ENCODE measurements at regions not wholly inside any gene's neighbourhood (a gene's known extent, or its start where the extent isn't known, plus 50 kb on each side); places are given as distances from the start of the nearest gene placed in this dataset.

GRCh38 chr14:22185191-22185590 is 403.8 kb downstream of the DAD1 start (continued):
- TF ChIP-seq REST (IDR thresholded peaks at IDR 0.05) (no peak), FOXA1 (IDR thresholded peaks at IDR 0.05) (no peak), TAF1 (conservative IDR thresholded peaks at IDR 0.05) (no peak), NR2F2 (IDR thresholded peaks at IDR 0.05) (no peak), SP1 (IDR thresholded peaks at IDR 0.05) (no peak)

DNA sequence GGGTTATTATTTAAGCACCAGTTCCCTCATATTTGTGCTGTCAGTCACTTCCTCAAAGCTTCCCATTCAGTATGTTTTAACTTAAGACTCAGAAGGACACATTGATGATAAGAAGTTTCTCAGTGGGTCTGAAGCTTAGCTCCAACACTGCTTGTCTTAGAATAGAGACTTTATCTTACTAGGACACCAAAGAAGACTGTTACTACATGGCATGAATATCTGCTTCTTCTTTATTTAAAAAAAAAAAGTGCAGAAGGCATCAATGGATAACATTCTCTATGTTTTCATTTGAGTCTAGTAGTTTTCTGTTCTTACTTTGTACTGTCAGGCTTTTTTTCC is 404.2 kb downstream of the DAD1 start:
- DNase-seq (ENCODE audit: low spot score) = no peak
- TF ChIP-seq SP1 (IDR thresholded peaks at IDR 0.05) (no peak), RAD21 (IDR thresholded peaks at IDR 0.05) (no peak), FOXA1 (IDR thresholded peaks at IDR 0.05) (no peak), MAX (IDR thresholded peaks at IDR 0.05) (no peak), JUND (IDR thresholded peaks at IDR 0.05) (no peak), YY1 (IDR thresholded peaks at IDR 0.05) (no peak), ATF3 (IDR thresholded peaks at IDR 0.05) (no peak), HNF4G (IDR thresholded peaks at IDR 0.05) (no peak), NR2F2 (IDR thresholded peaks at IDR 0.05) (no peak), REST (IDR thresholded peaks at IDR 0.05) (no peak), TAF1 (conservative IDR thresholded peaks at IDR 0.05) (no peak)
- Histone ChIP-seq H3K4me1 (ENCODE audit: control insufficient read depth in 4 of 4, insufficient read depth in 4 of 4, low read length in 3 of 4) (peaks cover 0 to 8% (median under 1%) of the 10 kb centered on the region in 4 donors), H3K9me3 (ENCODE audit: control insufficient read depth in 4 of 4, low read length in 3 of 4) (no peaks in the 10 kb centered on the region), H3K4me3 (ENCODE audit: low read depth in 1 of 3, low read length in 3 of 3) (no peak overlapping the region), H3K27ac (ENCODE audit: low read depth in 1 of 2, low read length in 2 of 2) (no peak overlapping the region), H3K27me3 (ENCODE audit: control insufficient read depth in 4 of 4, insufficient read depth in 4 of 4, low read length in 3 of 4) (no peaks in the 10 kb centered on the region), H3K9ac (ENCODE audit: low read depth in 1 of 2, low read length in 2 of 2) (no peak overlapping the region), H3K36me3 (ENCODE audit: control insufficient read depth in 4 of 4, insufficient read depth in 3 of 4, low read depth in 1 of 4, low read length in 3 of 4) (no peaks in the 10 kb centered on the region)

- H3K27me3 ChIP-seq (ENCODE audit: control insufficient read depth in 4 of 4, insufficient read depth in 4 of 4, low read length in 3 of 4) = no peaks in the 10 kb centered on the region
- TF ChIP-seq REST (IDR thresholded peaks at IDR 0.05) = no peak
- TF ChIP-seq RXRA (IDR thresholded peaks at IDR 0.05) = peak in 1 of 2 donors; percentile 23
- TF ChIP-seq MAX (IDR thresholded peaks at IDR 0.05) = peak; percentile 23
- no peak for TF ChIP-seq EGR1 (IDR thresholded peaks at IDR 0.05; ENCODE audit: low read depth in 2 of 2)
- no peak for TF ChIP-seq HNF4G (IDR thresholded peaks at IDR 0.05)
- TF ChIP-seq RAD21 (IDR thresholded peaks at IDR 0.05) = no peak
- TF ChIP-seq HNF4A (conservative IDR thresholded peaks at IDR 0.05) = no peak
- peak; percentile 48 for TF ChIP-seq YY1 (IDR thresholded peaks at IDR 0.05)
- no peak overlapping the region for H3K9ac ChIP-seq (ENCODE audit: low read depth in 1 of 2, low read length in 2 of 2)
- H3K4me1 ChIP-seq (ENCODE audit: control insufficient read depth in 4 of 4, insufficient read depth in 4 of 4, low read length in 3 of 4) = peaks cover 0 to 8% (median 0%) of the 10 kb centered on the region in 4 donors
- H3K4me3 ChIP-seq (ENCODE audit: low read depth in 1 of 3, low read length in 3 of 3) = no peak overlapping the region
- H3K27ac ChIP-seq (ENCODE audit: low read depth in 1 of 2, low read length in 2 of 2) = no peak overlapping the region
- no peak for DNase-seq (ENCODE audit: low spot score)
- H3K36me3 ChIP-seq (ENCODE audit: control insufficient read depth in 4 of 4, insufficient read depth in 3 of 4, low read depth in 1 of 4, low read length in 3 of 4) = no peaks in the 10 kb centered on the region
- H3K9me3 ChIP-seq (ENCODE audit: control insufficient read depth in 4 of 4, low read length in 3 of 4) = no peaks in the 10 kb centered on the region
- WGBS = 70% methylated on average over 7 of the region's 7 CpGs
Measured at GRCh38 chr14:22184157-22184829, 404.7 kb downstream of the DAD1 start.

Data from liver (tissue), 7 donors.